Activated T-helper 2 cell treated with anti-CD3 and anti-CD28 coated beads, Interferon-gamma antibody, Interleukin-2, Interleukin-4, amounts not matched to agents 10 μg/mL and 5 μg/mL and 100 μg/mL, durations not matched to agents 14 hours and 24 hours and 36 hours (primary cell): ENCODE measurements at regions not wholly inside any gene's neighbourhood (a gene's known extent, or its start where the extent isn't known, plus 50 kb on each side); places are given as distances from the start of the nearest gene placed in this dataset.

ENCODE experiments used
- DNase-seq: peaks from one replicate; pipeline ENCODE4 v3.0.0; 2021; ENCODE audit warnings: low spot score
- H3K27ac Mint-ChIP-seq: one replicate; pipeline ENCODE4 v1.8.0; 2021; ENCODE audit warnings: mixed read lengths
- H3K27me3 Mint-ChIP-seq: one replicate; pipeline ENCODE4 v1.8.0; 2021; ENCODE audit warnings: low read depth, mixed read lengths
- H3K36me3 Mint-ChIP-seq: one replicate; pipeline ENCODE4 v1.8.0; 2021; ENCODE audit warnings: low read depth, mixed read lengths
- H3K4me1 Mint-ChIP-seq: one replicate; pipeline ENCODE4 v1.8.0; 2021; ENCODE audit warnings: low read depth, mixed read lengths
- H3K4me3 Mint-ChIP-seq: one replicate; pipeline ENCODE4 v1.8.0; 2021; ENCODE audit warnings: low read depth, mild to moderate bottlenecking, moderate library complexity, mixed read lengths
- H3K9me3 Mint-ChIP-seq: one replicate; pipeline ENCODE4 v1.8.0; 2021; ENCODE audit warnings: mixed read lengths
- intact Hi-C: fragments of 100-400 bp; cut with micrococcal nuclease; formaldehyde crosslinking; loops from one replicate; pipeline ENCODE4 v1.15.1; 2023

DNA sequence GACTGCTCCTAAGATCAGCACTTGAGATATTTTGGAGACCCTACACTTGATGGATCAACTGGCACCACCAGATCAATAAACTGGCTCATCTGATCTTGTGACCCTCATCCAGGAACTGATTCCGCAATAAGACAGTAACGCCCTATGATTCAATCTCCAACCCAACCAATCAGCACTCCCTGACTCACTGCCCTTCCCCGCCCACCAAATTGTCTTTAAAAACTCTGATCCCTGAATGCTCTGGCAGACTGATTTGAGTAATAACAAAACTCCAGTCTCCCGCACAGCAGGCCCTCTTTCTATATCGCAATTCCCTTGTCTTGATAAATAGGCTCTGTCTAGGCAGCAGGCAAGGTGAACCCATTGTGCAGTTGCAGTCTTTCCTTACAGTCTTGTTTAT is 677.0 kb downstream of the LRRC70 start:
- intact Hi-C loops = no loop called here
- Mint-ChIP-seq H3K9me3 (peaks cover 14% of the 10 kb centered on the region), H3K27me3 (no peaks in the 10 kb centered on the region), H3K36me3 (no peaks in the 10 kb centered on the region), H3K27ac (no peak overlapping the region), H3K4me3 (no peak overlapping the region), H3K4me1 (no peaks in the 10 kb centered on the region)
- no peak for DNase-seq

GRCh38 chr5:63250939-63251338 is 672.3 kb downstream of the LRRC70 start:
- Mint-ChIP-seq H3K36me3 (no peaks in the 10 kb centered on the region), H3K9me3 (peaks cover 4% of the 10 kb centered on the region), H3K27ac (no peak overlapping the region), H3K27me3 (no peaks in the 10 kb centered on the region), H3K4me3 (no peak overlapping the region), H3K4me1 (no peaks in the 10 kb centered on the region)
- DNase-seq = no peak
- intact Hi-C loops = no loop called here

- H3K4me1 Mint-ChIP-seq = no peaks in the 10 kb centered on the region
- no peaks in the 10 kb centered on the region for H3K36me3 Mint-ChIP-seq
- H3K4me3 Mint-ChIP-seq = no peak overlapping the region
- peaks cover 3% of the 10 kb centered on the region for H3K9me3 Mint-ChIP-seq
- H3K27me3 Mint-ChIP-seq = no peaks in the 10 kb centered on the region
- no peak for DNase-seq
- intact Hi-C loops = no loop called here
- no peak overlapping the region for H3K27ac Mint-ChIP-seq
Measured at GRCh38 chr5:63249960-63250359, 671.3 kb downstream of the LRRC70 start.

GRCh38 chr5:63247651-63248050 is 669.0 kb downstream of the LRRC70 start:
- Mint-ChIP-seq H3K4me3 (no peak overlapping the region), H3K27ac (no peak overlapping the region), H3K27me3 (no peaks in the 10 kb centered on the region), H3K36me3 (no peaks in the 10 kb centered on the region), H3K4me1 (no peaks in the 10 kb centered on the region), H3K9me3 (peaks cover 5% of the 10 kb centered on the region)
- no peak for DNase-seq
- intact Hi-C loops = no loop called here

- Mint-ChIP-seq H3K9me3 (peaks cover 5% of the 10 kb centered on the region), H3K27ac (no peak overlapping the region), H3K4me1 (no peaks in the 10 kb centered on the region), H3K4me3 (no peak overlapping the region), H3K36me3 (no peaks in the 10 kb centered on the region), H3K27me3 (no peaks in the 10 kb centered on the region)
- intact Hi-C loops = no loop called here
- no peak for DNase-seq
Measured at GRCh38 chr5:63245271-63245670, 666.7 kb downstream of the LRRC70 start.

- Mint-ChIP-seq H3K4me1 (no peaks in the 10 kb centered on the region), H3K36me3 (no peaks in the 10 kb centered on the region), H3K9me3 (peaks cover 5% of the 10 kb centered on the region), H3K27ac (no peak overlapping the region), H3K4me3 (no peak overlapping the region), H3K27me3 (no peaks in the 10 kb centered on the region)
- intact Hi-C loops = no loop called here
- DNase-seq = no peak
Measured at GRCh38 chr5:63240063-63240755, 661.6 kb downstream of the LRRC70 start.

GRCh38 chr5:63233911-63234310 is 655.3 kb downstream of the LRRC70 start:
- DNase-seq = no peak

DNA sequence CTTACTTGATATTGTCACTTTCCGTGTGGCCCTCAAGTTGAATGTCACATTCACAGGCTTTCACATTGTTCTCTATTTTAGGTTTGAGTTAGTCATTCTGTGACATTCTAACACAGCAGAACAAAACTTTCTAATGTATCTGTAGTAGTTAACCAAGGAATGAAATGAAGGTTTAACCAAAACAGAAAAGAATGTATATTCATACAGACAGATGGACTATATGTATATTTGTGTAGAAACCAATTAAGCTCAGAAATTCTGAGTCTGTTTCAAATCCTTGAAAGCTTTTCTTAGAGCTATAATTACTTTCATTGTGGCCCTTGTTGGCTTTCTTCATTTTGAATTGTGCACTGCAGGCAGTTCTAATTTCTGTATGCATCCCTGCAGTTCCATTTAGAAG is 654.7 kb downstream of the LRRC70 start:
- Mint-ChIP-seq H3K36me3 (no peaks in the 10 kb centered on the region), H3K27ac (no peak overlapping the region), H3K4me3 (no peak overlapping the region), H3K9me3 (no peaks in the 10 kb centered on the region), H3K27me3 (no peaks in the 10 kb centered on the region), H3K4me1 (no peaks in the 10 kb centered on the region)
- DNase-seq = no peak
- intact Hi-C loops = no loop called here

More at GRCh38 chr5:63233911-63234310, 655.3 kb downstream of the LRRC70 start:
- Mint-ChIP-seq H3K9me3 (no peaks in the 10 kb centered on the region), H3K36me3 (no peaks in the 10 kb centered on the region), H3K27ac (no peak overlapping the region), H3K4me3 (no peak overlapping the region), H3K27me3 (no peaks in the 10 kb centered on the region), H3K4me1 (no peaks in the 10 kb centered on the region)
- intact Hi-C loops = no loop called here

DNA sequence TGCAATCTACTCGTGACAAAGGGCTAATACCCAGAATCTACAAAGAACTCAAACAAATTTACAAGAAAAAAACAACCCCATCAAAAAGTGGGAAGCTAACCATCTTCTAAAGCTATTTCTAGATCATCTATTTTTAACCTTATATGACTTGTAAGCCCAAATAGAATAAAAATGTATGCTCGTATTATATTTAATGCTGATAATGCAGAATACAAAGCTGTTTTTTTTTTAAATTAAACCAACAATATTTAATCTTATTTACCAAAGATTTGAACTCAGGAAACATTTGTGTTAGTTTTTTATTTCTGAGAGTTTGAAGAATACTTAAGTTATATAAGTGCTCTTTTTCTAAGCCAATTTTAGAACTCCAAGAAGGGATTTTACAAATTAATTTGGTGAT is 652.1 kb downstream of the LRRC70 start:
- no peaks in the 10 kb centered on the region for H3K4me1 Mint-ChIP-seq
- no peak overlapping the region for H3K4me3 Mint-ChIP-seq
- H3K27ac Mint-ChIP-seq = no peak overlapping the region
- intact Hi-C loops = no loop called here
- H3K9me3 Mint-ChIP-seq = no peaks in the 10 kb centered on the region
- no peaks in the 10 kb centered on the region for H3K36me3 Mint-ChIP-seq
- DNase-seq = no peak
- no peaks in the 10 kb centered on the region for H3K27me3 Mint-ChIP-seq

DNA sequence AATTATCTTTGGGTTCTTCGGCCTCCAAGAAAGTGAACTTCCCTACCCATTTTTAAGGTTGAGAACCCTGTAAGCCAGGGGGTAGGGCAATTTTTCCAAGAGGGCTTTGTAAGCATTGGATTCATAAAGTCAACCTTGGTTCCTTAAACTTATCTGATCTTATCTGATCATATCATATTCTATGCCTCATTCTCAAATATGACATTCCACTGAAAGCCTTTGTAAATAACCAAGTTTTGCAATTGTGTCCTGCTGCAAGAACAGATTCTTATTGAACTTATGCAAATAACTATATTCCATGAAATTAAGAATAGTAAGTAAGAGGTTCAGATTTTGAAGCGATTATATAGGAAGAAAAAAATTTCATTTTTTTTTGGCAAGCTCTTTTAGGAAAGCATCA is 649.5 kb downstream of the LRRC70 start:
- no peak overlapping the region for H3K27ac Mint-ChIP-seq
- no peak overlapping the region for H3K4me3 Mint-ChIP-seq
- H3K27me3 Mint-ChIP-seq = no peaks in the 10 kb centered on the region

GRCh38 chr5:63220244-63220643 is 641.6 kb downstream of the LRRC70 start:
- H3K4me1 Mint-ChIP-seq = no peaks in the 10 kb centered on the region
- intact Hi-C loops = no loop called here
- no peak for DNase-seq
- no peak overlapping the region for H3K27ac Mint-ChIP-seq
- H3K9me3 Mint-ChIP-seq = no peaks in the 10 kb centered on the region
- H3K27me3 Mint-ChIP-seq = no peaks in the 10 kb centered on the region
- no peak overlapping the region for H3K4me3 Mint-ChIP-seq
- H3K36me3 Mint-ChIP-seq = no peaks in the 10 kb centered on the region

More for the DNA sequence above, 649.5 kb downstream of the LRRC70 start:
- no peaks in the 10 kb centered on the region for H3K9me3 Mint-ChIP-seq
- DNase-seq = no peak
- no peaks in the 10 kb centered on the region for H3K36me3 Mint-ChIP-seq
- intact Hi-C loops = no loop called here
- no peaks in the 10 kb centered on the region for H3K4me1 Mint-ChIP-seq

- Mint-ChIP-seq H3K36me3 (no peaks in the 10 kb centered on the region), H3K27ac (no peak overlapping the region), H3K4me3 (no peak overlapping the region), H3K9me3 (no peaks in the 10 kb centered on the region), H3K4me1 (no peaks in the 10 kb centered on the region), H3K27me3 (no peaks in the 10 kb centered on the region)
- intact Hi-C loops = no loop called here
- no peak for DNase-seq
Measured at GRCh38 chr5:63217422-63217821, 638.8 kb downstream of the LRRC70 start.

DNA sequence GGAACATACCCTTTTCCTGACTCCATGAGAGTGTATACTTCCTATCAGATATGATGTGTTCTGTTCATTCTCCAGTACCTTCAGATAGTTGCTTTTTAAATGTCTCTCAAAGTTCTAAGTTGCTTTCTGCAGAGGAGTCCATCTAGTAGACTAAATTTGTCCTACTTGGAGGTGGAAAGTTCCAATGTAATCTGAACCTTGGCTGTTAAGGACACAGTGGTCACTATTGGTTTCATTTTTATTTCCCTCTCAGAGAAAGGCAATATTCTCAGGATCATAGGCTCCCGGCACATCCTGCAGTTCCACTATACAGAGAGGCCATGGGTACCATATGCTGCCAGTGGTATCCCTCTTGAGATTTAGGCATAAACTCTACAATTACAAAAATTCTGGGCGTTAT is 634.6 kb downstream of the LRRC70 start:
- H3K4me1 Mint-ChIP-seq = no peaks in the 10 kb centered on the region
- no peaks in the 10 kb centered on the region for H3K9me3 Mint-ChIP-seq
- DNase-seq = no peak
- H3K4me3 Mint-ChIP-seq = no peak overlapping the region
- no peak overlapping the region for H3K27ac Mint-ChIP-seq
- intact Hi-C loops = no loop called here
- no peaks in the 10 kb centered on the region for H3K27me3 Mint-ChIP-seq
- H3K36me3 Mint-ChIP-seq = no peaks in the 10 kb centered on the region
